HS-5 (cell line): ENCODE measurements at regions not wholly inside any gene's neighbourhood (a gene's known extent, or its start where the extent isn't known, plus 50 kb on each side); places are given as distances from the start of the nearest gene placed in this dataset.

Experiments used
- DNase-seq: peaks from one replicate; pipeline ENCODE4 v3.0.0-alpha.2; 2012; ENCODE audit warnings: low read depth

DNA sequence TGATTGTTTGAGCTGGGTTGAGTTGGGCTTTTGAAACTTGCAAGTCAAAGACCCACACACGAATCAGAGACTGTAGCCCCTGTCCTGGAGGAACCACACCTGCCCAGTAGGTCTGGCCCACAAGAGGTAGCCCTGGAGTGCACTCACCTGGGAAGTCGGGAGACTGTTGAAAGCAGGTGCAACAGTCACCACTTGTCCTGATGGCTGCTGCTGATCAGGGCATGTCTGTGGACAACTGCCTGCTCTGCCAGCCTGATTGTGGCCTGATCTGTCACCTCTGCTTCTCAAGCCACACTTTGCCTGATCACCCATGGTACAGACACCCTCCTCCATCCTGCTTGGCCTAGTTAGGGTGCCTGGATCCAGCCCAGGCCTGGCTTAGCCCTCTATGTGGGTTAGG, 105.0 kb upstream of the HAAO start:
- DNase-seq: no peak

DNA sequence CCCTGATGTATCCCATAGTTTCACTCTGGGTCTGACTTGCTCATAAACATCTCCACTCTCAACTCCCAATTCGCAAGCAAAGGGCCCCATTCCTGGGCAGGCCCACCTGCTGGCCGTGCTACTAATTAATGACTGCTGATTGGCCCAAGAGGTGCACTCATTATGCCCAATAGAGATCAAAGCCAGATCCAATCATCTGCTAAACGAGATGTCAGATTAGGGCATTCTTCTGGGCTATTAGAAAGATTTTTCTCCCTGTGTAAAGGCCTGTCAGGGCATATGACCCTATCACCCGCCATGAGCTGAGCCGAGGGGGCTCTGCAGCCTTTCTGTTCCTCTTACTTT, 103.4 kb upstream of the HAAO start:
- no peak for DNase-seq

GRCh38 chr2:42895134-42895790, 102.9 kb upstream of the HAAO start:
- no peak for DNase-seq

DNA sequence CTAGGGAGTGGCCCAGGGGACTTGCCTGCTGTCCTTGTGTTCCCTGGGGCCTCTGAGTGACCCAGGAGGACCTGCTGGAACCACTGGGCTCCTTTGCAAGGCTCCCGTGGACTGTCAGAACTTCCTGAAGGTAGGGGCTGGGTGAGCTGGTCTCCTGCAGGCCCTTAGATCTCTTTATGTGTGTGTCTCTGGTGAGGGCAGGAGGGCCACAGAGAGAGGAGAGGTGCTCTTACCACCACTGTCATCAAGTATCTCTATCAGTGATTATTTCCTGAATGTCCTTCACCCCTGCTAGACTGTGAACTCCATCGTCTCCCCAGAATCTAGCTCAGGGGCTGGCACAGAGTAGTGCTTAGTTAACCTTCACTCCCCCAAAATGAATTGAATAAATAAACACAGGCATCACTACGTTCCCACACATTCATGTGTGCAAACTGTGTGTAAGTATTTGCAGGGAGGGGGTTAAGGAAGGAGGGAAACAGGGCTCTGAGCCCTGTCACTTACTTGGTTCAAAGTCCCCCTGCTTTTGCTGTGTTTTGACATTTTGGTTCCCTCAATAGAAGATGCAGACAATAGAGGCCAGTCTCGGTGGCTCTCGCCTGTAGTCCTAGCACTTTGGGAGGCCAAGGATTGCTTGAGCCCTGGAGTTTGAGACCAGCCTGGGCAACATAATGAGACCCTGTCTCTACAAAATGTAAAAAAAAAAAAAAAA, 100.8 kb upstream of the HAAO start:
- DNase-seq: no peak

GRCh38 chr2:42890791-42891355, 98.5 kb upstream of the HAAO start:
- no peak for DNase-seq

DNA sequence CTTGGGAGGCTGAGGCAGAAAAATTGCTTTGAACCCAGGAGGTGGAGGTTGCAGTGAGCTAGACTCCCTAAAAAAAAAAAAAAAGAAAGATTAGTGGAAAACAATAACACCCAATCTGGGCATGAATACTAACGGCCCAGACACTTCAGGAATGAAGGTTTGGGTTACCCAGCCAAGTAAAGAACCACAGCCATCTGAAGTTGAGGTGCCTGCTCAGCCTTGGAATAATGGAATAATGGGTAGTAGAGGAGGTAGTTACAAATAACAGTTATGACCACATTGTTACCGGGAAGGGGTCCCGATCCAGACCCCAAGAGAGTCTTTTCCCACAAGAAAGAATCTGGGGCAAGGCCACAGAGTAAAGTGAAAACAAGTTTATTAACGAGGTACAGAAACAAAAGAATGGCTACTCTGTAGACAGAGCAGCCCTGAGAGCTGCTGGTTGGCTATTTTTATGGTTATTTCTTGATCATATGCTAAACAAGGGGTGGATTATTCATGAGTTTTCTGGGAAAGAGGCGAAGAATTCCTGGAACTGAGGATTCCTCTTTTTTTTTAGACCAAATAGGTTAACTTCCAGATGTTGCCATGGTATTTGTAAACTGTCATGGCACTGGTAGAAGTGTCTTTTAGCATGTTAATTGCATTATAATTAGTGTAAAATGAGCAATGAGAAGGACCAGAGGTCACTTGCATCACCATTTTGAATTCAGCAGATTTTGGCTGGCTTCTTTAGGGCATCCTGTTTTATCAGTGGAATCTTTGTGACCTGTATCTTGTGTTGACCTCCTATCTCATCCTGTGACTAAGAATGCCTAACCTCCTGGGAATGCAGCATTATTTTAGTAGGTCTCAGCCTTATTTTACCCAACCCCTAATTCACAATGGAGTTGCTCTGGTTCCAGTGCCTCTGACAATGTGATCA, 96.2 kb upstream of the HAAO start:
- DNase-seq: no peak

GRCh38 chr2:42886921-42887320, 94.5 kb upstream of the HAAO start:
- DNase-seq: no peak

GRCh38 chr2:42882756-42883155, 90.4 kb upstream of the HAAO start:
- no peak for DNase-seq

GRCh38 chr2:42881732-42882131, 89.3 kb upstream of the HAAO start:
- DNase-seq: peak; percentile 59

DNA sequence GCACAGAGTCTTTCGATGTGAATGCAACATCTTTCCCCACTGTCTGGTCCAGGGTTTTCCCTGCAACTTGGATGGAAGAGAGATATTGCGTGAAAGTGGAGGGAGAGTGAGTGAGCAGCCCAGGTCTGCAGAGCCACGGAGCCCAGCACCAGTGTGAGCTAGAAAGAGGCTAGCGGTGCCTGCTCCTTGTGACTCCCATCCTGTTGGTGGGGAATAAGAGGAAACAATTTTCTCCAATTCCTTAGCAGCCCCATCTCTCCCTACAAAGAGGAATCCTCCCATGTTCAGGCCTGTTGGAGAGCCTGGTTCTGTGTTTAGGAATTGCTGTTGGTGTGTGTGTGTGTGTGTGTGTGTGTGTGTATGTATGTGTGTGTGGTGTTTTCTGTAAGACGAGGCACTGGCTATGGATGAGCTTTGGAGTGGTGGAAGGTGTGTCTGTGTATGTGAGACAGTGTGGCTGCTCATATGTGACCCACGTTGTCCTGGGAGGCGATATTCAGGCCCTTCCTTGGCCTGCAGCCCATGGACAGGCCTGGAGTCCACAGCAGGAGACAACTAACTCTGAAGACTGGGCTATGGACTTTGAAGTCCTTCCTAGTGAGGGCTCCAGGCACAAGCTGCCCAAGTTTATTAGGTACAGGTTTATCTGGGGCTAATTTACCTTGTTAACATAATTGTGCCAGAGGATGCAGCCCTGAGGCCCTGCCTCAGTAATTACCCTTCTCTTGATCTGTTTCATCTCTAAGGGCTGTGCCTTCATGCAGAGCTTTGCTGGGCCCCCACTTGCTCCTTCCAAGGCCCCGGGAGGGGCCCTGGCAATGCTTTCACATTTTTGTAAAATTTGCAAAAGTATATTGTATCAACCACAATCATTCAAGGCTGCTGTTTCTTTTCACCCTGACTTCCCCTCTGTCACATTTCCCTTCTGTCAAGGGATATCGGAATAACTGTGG, 88.6 kb upstream of the HAAO start:
- no peak for DNase-seq

GRCh38 chr2:42879913-42880737, 87.7 kb upstream of the HAAO start:
- no peak for DNase-seq

GRCh38 chr2:42879121-42879705, 86.8 kb upstream of the HAAO start:
- DNase-seq: no peak

DNA sequence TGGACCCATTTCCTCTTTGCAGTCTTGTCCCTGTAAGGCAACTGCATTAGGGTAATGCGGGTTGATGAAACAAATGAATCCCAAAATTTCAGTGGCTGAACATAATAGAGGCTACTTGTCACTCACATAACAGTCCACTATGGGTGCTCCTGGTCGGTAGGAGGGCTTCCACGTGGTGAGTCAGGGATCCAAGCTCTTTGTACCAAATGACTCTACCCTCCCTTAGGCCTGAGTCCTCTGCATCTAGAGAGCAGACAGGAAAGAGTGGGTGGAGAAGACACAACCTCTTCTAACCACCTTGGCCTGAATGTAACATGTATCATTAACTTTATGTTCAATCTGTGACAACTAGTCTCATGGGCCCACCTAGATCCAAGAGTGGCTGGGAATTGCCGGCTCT, 86.2 kb upstream of the HAAO start:
- DNase-seq: no peak

DNA sequence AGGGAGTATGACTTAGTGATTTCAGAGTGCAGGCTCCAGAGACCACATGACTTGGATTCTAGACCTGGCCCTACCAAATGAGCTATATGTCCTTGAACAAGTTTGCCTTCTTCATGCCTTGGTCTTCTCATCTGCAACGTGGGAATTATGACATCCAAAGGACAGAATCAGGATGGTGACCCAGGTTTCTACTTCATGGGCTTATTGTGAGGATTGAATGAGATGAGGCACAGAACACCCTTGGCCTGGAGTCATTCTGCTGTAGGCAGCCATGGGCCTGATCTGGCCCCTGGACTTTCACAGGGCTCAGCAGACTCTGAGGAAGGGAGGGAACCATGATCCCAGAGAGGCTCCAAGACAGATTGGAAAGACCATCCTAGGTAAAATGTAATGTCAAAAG, 85.6 kb upstream of the HAAO start:
- DNase-seq: no peak

DNA sequence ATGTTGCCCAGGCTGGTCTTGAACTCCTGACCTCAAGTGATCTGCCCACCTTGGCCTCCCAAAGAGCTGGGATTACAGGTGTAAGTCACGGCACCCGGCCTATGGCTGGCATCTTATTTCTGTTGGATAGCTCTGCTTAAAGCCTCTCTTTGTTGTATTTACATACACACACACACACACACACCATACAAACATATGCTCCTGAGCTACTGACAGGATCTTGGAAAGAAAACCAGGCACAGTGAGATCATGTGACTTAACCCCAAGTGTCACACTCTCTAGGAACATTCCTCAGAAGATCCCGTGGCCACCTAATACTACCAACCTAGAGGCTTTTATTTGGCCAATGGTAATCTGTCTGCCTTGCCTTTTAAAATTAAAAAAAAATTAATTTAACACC, 85.1 kb upstream of the HAAO start:
- no peak for DNase-seq

GRCh38 chr2:42876326-42876751, 84.0 kb upstream of the HAAO start:
- DNase-seq: no peak

GRCh38 chr2:42875880-42876279, 83.5 kb upstream of the HAAO start:
- no peak for DNase-seq

GRCh38 chr2:42874949-42875801, 82.8 kb upstream of the HAAO start:
- no peak for DNase-seq

GRCh38 chr2:42872721-42873120, 80.3 kb upstream of the HAAO start:
- DNase-seq: no peak
